Nephron progenitor cell (in vitro differentiated cells): ENCODE measurements at regions not wholly inside any gene's neighbourhood (a gene's known extent, or its start where the extent isn't known, plus 50 kb on each side); places are given as distances from the start of the nearest gene placed in this dataset.

Source experiments
- DNase-seq: peaks from one replicate; pipeline ENCODE4 v3.0.0; 2021
- H3K27ac Mint-ChIP-seq: 2 replicates; pipeline ENCODE4 v1.8.0; 2021; ENCODE audit warnings: mild to moderate bottlenecking, moderate library complexity, mixed read lengths
- H3K27me3 Mint-ChIP-seq: 2 replicates; pipeline ENCODE4 v1.8.0; 2021; ENCODE audit warnings: mild to moderate bottlenecking, low read depth, mixed read lengths; ENCODE audit not compliant: poor library complexity
- H3K36me3 Mint-ChIP-seq: 2 replicates; pipeline ENCODE4 v1.8.0; 2021; ENCODE audit warnings: low read depth, mixed read lengths
- H3K4me1 Mint-ChIP-seq: 2 replicates; pipeline ENCODE4 v1.8.0; 2021; ENCODE audit warnings: mixed read lengths
- H3K4me3 Mint-ChIP-seq: 2 replicates; pipeline ENCODE4 v1.8.0; 2021; ENCODE audit warnings: mild to moderate bottlenecking, moderate library complexity, mixed read lengths
- H3K9me3 Mint-ChIP-seq: 2 replicates; pipeline ENCODE4 v1.8.0; 2021; ENCODE audit warnings: mild to moderate bottlenecking, moderate library complexity, mixed read lengths
- CTCF ChIP-seq: fragments of 200-600 bp; sonication (generic); IDR thresholded peaks from 2 replicates; pipeline ENCODE4 v1.5.0; 2021; ENCODE audit warnings: antibody characterized with exemption

DNA sequence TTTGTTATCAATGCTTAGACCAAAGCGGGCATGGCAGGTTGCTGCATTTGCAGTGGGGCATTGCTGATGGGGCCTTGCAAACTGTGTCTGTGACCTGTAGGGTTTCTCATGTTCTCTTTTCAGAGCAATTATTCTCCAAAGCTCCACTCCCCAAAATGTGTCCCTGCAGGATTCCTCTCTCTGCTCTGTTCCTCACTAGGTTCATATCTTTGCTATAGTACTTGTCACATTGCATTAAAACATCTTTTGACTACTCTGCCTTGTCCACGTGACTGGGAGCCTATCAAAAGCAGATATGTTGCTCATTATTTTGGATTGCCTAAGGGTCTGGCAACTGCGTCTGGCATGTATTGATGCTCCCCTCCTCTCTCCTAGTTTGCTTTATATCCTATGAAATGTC, 177.7 kb upstream of the MID1 start:
- H3K27ac Mint-ChIP-seq = peak overlapping the region; percentile 34
- no peaks in the 10 kb centered on the region for H3K36me3 Mint-ChIP-seq
- no peak overlapping the region for H3K4me3 Mint-ChIP-seq
- no peak for TF ChIP-seq CTCF
- peaks cover 28% of the 10 kb centered on the region for H3K4me1 Mint-ChIP-seq
- H3K27me3 Mint-ChIP-seq = peaks cover 5% of the 10 kb centered on the region
- DNase-seq = no peak
- peaks cover 23% of the 10 kb centered on the region for H3K9me3 Mint-ChIP-seq

GRCh38 chrX:10800796-10801195, 180.4 kb upstream of the MID1 start:
- H3K27me3 Mint-ChIP-seq = peaks cover 5% of the 10 kb centered on the region
- no peak overlapping the region for H3K4me3 Mint-ChIP-seq
- peaks cover 2% of the 10 kb centered on the region for H3K4me1 Mint-ChIP-seq
- no peak for TF ChIP-seq CTCF
- no peak overlapping the region for H3K27ac Mint-ChIP-seq
- H3K36me3 Mint-ChIP-seq = no peaks in the 10 kb centered on the region
- peaks cover 33% of the 10 kb centered on the region for H3K9me3 Mint-ChIP-seq
- no peak for DNase-seq

- H3K9me3 Mint-ChIP-seq = peaks cover 47% of the 10 kb centered on the region
- no peak overlapping the region for H3K27ac Mint-ChIP-seq
- no peaks in the 10 kb centered on the region for H3K4me1 Mint-ChIP-seq
- H3K27me3 Mint-ChIP-seq = peaks cover 5% of the 10 kb centered on the region
- peaks cover 7% of the 10 kb centered on the region for H3K36me3 Mint-ChIP-seq
- TF ChIP-seq CTCF = no peak
- no peak overlapping the region for H3K4me3 Mint-ChIP-seq
- no peak for DNase-seq
Measured at GRCh38 chrX:10811111-10811510, 190.7 kb upstream of the MID1 start.

DNA sequence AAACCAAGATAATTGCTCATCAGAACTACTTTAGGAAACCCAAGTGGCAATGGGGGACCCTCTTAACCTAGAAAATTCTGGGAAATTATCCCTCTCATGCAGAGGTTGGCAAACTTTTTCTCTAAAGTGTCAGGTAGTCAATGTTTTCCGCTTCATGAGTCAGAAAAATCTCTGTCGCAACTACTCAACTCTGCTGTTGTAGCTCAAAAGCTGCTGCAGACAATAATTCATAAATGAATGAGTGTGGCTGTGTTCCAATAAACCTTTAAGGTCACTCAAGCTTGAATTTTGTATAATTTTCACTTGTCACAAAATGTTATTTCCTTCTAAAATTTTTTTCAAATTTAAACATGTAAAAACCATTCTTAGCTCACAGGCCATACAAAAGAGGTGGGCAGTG, 193.4 kb upstream of the MID1 start:
- no peak for DNase-seq
- Mint-ChIP-seq H3K4me3 (no peak overlapping the region), H3K27ac (no peak overlapping the region), H3K36me3 (peaks cover 4% of the 10 kb centered on the region), H3K9me3 (peaks cover 30% of the 10 kb centered on the region), H3K27me3 (peaks cover 2% of the 10 kb centered on the region), H3K4me1 (no peaks in the 10 kb centered on the region)
- TF ChIP-seq CTCF = no peak

- Mint-ChIP-seq H3K27ac (no peak overlapping the region), H3K9me3 (peaks cover 11% of the 10 kb centered on the region), H3K4me3 (no peak overlapping the region), H3K4me1 (no peaks in the 10 kb centered on the region), H3K36me3 (no peaks in the 10 kb centered on the region), H3K27me3 (no peaks in the 10 kb centered on the region)
- no peak for TF ChIP-seq CTCF
- DNase-seq = no peak
Measured at GRCh38 chrX:10818651-10819050, 198.3 kb upstream of the MID1 start.

GRCh38 chrX:10819973-10820372, 199.6 kb upstream of the MID1 start:
- H3K27ac Mint-ChIP-seq = no peak overlapping the region
- H3K27me3 Mint-ChIP-seq = peaks cover 4% of the 10 kb centered on the region
- peaks cover 7% of the 10 kb centered on the region for H3K9me3 Mint-ChIP-seq
- no peaks in the 10 kb centered on the region for H3K36me3 Mint-ChIP-seq
- TF ChIP-seq CTCF = no peak
- H3K4me1 Mint-ChIP-seq = no peaks in the 10 kb centered on the region
- H3K4me3 Mint-ChIP-seq = no peak overlapping the region
- no peak for DNase-seq
